RWPE2 (cell line): ENCODE measurements at regions not wholly inside any gene's neighbourhood (a gene's known extent, or its start where the extent isn't known, plus 50 kb on each side); places are given as distances from the start of the nearest gene placed in this dataset.

Experiments
- ATAC-seq: fragments of 200-7000 bp; cut with Tn5 transposase; 3 replicates; pipeline ENCODE4 v1.9.1; 2021; ENCODE audit warnings: low read depth
- DNase-seq: peaks from one replicate; pipeline ENCODE4 v3.0.0-alpha.2; 2020; ENCODE audit warnings: low spot score
- H3K27ac ChIP-seq: fragments of 450-650 bp; 2 replicates; pipeline ENCODE4 v1.5.1; 2017; ENCODE audit warnings: mild to moderate bottlenecking; ENCODE audit not compliant: poor library complexity, severe bottlenecking
- H3K27me3 ChIP-seq: fragments of 250-450 bp; sonication (Bioruptor Pico); 2 replicates; pipeline ENCODE4 v1.5.1; 2021; ENCODE audit warnings: mild to moderate bottlenecking, moderate library complexity; ENCODE audit not compliant: insufficient read depth, poor library complexity, severe bottlenecking
- H3K36me3 ChIP-seq: fragments of 250-450 bp; sonication (Bioruptor Pico); 2 replicates; pipeline ENCODE4 v1.5.1; 2020; ENCODE audit warnings: low read depth, mild to moderate bottlenecking, moderate library complexity
- H3K4me1 ChIP-seq: fragments of 250-450 bp; sonication (Bioruptor Pico); 2 replicates; pipeline ENCODE4 v1.5.1; 2021; ENCODE audit warnings: mild to moderate bottlenecking, moderate library complexity; ENCODE audit not compliant: insufficient read depth, poor library complexity, severe bottlenecking
- H3K4me3 ChIP-seq: fragments of 250-450 bp; sonication (Bioruptor Pico); 2 replicates; pipeline ENCODE4 v1.5.1; 2021; ENCODE audit warnings: mild to moderate bottlenecking, moderate library complexity; ENCODE audit not compliant: severe bottlenecking
- H3K9me3 ChIP-seq: fragments of 250-450 bp; sonication (Bioruptor Pico); 2 replicates; pipeline ENCODE4 v1.5.1; 2021; ENCODE audit warnings: mild to moderate bottlenecking, moderate library complexity; ENCODE audit not compliant: severe bottlenecking
- CTCF ChIP-seq: fragments of 450-650 bp; IDR thresholded peaks from one replicate; pipeline ENCODE4 v1.5.1; 2017; ENCODE audit warnings: mild to moderate bottlenecking, moderate library complexity; ENCODE audit not compliant: poor library complexity, severe bottlenecking

- no peak overlapping the region for H3K4me3 ChIP-seq
- H3K27ac ChIP-seq, result no peak overlapping the region
- H3K36me3 ChIP-seq, result no peaks in the 10 kb centered on the region
- H3K4me1 ChIP-seq, result no peaks in the 10 kb centered on the region
- no peaks in the 10 kb centered on the region for H3K27me3 ChIP-seq
- ATAC-seq, result no peak
- no peaks in the 10 kb centered on the region for H3K9me3 ChIP-seq
- TF ChIP-seq CTCF, result no peak
- no peak for DNase-seq
Measured at GRCh38 chr6:50961611-50962010, 142.9 kb downstream of the TFAP2B start.

DNA sequence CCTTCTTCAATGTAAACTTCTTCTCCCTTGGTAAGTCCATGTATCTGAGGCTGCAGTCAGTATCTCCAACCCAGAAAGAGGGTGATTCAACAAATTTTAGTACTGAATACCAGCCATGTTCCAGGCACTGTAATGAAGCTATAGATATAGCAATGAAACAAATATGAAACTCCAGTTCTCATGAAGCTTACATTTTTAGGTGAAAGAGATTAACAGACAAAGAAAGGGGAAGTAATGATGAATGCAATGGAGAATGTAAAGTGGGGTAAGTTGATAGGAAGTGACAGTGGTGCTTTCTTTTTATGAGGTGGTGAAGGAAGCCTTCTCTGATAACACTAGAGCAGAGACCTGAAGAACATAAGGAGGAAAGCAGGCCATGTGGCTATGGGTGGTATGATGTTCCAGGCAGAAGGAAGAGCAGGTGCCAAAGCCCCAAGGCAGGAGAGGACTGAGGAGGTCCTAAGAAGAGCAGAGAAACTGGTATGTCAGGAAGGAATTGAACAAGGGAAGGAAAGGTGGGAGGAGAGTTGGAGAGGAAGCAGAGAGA is 143.6 kb downstream of the TFAP2B start:
- no peaks in the 10 kb centered on the region for H3K9me3 ChIP-seq
- no peaks in the 10 kb centered on the region for H3K4me1 ChIP-seq
- no peaks in the 10 kb centered on the region for H3K36me3 ChIP-seq
- H3K4me3 ChIP-seq, result no peak overlapping the region
- no peak for TF ChIP-seq CTCF
- H3K27me3 ChIP-seq, result no peaks in the 10 kb centered on the region
- DNase-seq (no peak), ATAC-seq (no peak)
- no peak overlapping the region for H3K27ac ChIP-seq

DNA sequence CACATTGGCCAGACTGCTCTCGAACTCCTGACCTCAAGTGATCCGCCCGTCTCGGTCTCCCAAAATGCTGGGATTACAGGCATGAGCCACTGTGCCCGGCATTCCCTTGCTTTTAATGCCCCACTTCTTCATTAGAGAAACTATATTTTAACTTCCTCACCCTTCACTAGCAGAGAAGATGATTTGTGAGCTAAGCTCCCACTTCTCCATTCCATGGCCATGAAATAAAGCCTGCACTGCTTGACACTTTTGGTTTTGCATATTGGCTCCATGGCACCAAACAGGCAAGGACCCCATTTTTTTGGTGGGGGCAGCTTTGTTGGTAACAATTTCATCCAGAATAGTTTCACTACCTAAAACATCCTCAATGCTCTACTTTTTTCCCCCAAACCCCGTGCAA is 145.3 kb downstream of the TFAP2B start:
- Histone ChIP-seq H3K4me1 (no peaks in the 10 kb centered on the region), H3K36me3 (no peaks in the 10 kb centered on the region), H3K4me3 (no peak overlapping the region), H3K27ac (no peak overlapping the region), H3K9me3 (no peaks in the 10 kb centered on the region), H3K27me3 (no peaks in the 10 kb centered on the region)
- DNase-seq (no peak), ATAC-seq (no peak)
- no peak for TF ChIP-seq CTCF

GRCh38 chr6:50965495-50965894 is 146.8 kb downstream of the TFAP2B start:
- no peak for TF ChIP-seq CTCF
- H3K36me3 ChIP-seq, result no peaks in the 10 kb centered on the region
- H3K4me3 ChIP-seq, result no peak overlapping the region
- no peak for ATAC-seq
- no peak overlapping the region for H3K27ac ChIP-seq
- no peak for DNase-seq
- H3K27me3 ChIP-seq, result no peaks in the 10 kb centered on the region
- H3K9me3 ChIP-seq, result no peaks in the 10 kb centered on the region
- no peaks in the 10 kb centered on the region for H3K4me1 ChIP-seq

GRCh38 chr6:50966532-50966931 is 147.9 kb downstream of the TFAP2B start:
- Histone ChIP-seq H3K9me3 (no peaks in the 10 kb centered on the region), H3K36me3 (no peaks in the 10 kb centered on the region), H3K4me1 (no peaks in the 10 kb centered on the region), H3K4me3 (no peak overlapping the region), H3K27me3 (no peaks in the 10 kb centered on the region), H3K27ac (no peak overlapping the region)
- no peak for ATAC-seq
- no peak for TF ChIP-seq CTCF
- DNase-seq, result no peak
